Smooth muscle cell (in vitro differentiated cells): ENCODE measurements at regions not wholly inside any gene's neighbourhood (a gene's known extent, or its start where the extent isn't known, plus 50 kb on each side); places are given as distances from the start of the nearest gene placed in this dataset.

Experiments
- DNase-seq: peaks from one replicate; lab custom pipeline; 2025; ENCODE audit not compliant: unreplicated experiment; lab: John Stamatoyannopoulos, UW
- H2AFZ ChIP-seq: fragments of 200-600 bp; sonication (generic); 2 replicates; pipeline ENCODE4 v1.6.0; 2016; ENCODE audit warnings: antibody characterized with exemption, low read depth, mild to moderate bottlenecking
- H3F3A ChIP-seq: fragments of 200-600 bp; sonication (generic); 2 replicates; pipeline ENCODE4 v1.6.0; 2017; ENCODE audit warnings: antibody characterized with exemption, low read depth
- H3K27ac ChIP-seq: fragments of 200-600 bp; sonication (generic); 2 replicates; pipeline ENCODE4 v1.5.1; 2016; ENCODE audit warnings: low read depth, mild to moderate bottlenecking
- H3K27me3 ChIP-seq: fragments of 200-600 bp; sonication (generic); 2 replicates; pipeline ENCODE4 v1.6.1; 2016; ENCODE audit warnings: low read depth, mild to moderate bottlenecking
- H3K36me3 ChIP-seq: fragments of 200-600 bp; sonication (generic); 2 replicates; pipeline ENCODE4 v1.5.1; 2016; ENCODE audit warnings: low read depth
- H3K4me1 ChIP-seq: fragments of 200-600 bp; sonication (generic); 2 replicates; pipeline ENCODE4 v1.5.1; 2016; ENCODE audit warnings: low read depth
- H3K4me2 ChIP-seq: fragments of 200-600 bp; sonication (generic); 2 replicates; pipeline ENCODE4 v1.6.0; 2016; ENCODE audit warnings: mild to moderate bottlenecking
- H3K4me3 ChIP-seq: fragments of 200-600 bp; sonication (generic); 2 replicates; pipeline ENCODE4 v1.5.1; 2016; ENCODE audit warnings: mild to moderate bottlenecking
- H3K79me2 ChIP-seq: fragments of 200-600 bp; sonication (generic); 2 replicates; pipeline ENCODE4 v1.6.0; 2016; ENCODE audit warnings: low read depth, mild to moderate bottlenecking
- H3K9ac ChIP-seq: fragments of 200-600 bp; sonication (generic); 2 replicates; pipeline ENCODE4 v1.6.0; 2016; ENCODE audit warnings: low read depth
- H3K9me3 ChIP-seq: fragments of 200-600 bp; sonication (generic); replicated peaks from 2 replicates; pipeline ENCODE4 v1.5.1; 2016; ENCODE audit warnings: low read depth
- H4K20me1 ChIP-seq: fragments of 200-600 bp; sonication (generic); 2 replicates; pipeline ENCODE4 v1.6.0; 2016; ENCODE audit warnings: low read depth
- WGBS: methylation state at CpG from one replicate; pipeline ENCODE4 v1.1.7; 2016; ENCODE audit warnings: low lambda C conversion rate; 5-methylcytosine and 5-hydroxymethylcytosine counted together
- TF ChIP-seq, protein P1 (sequence below): fragments of 200-600 bp; sonication (generic); IDR thresholded peaks from 2 replicates; pipeline ENCODE4 v1.5.1; 2017; ENCODE audit warnings: borderline replicate concordance, mild to moderate bottlenecking, antibody characterized with exemption; ENCODE audit not compliant: insufficient read depth, poor library complexity, severe bottlenecking

DNA sequence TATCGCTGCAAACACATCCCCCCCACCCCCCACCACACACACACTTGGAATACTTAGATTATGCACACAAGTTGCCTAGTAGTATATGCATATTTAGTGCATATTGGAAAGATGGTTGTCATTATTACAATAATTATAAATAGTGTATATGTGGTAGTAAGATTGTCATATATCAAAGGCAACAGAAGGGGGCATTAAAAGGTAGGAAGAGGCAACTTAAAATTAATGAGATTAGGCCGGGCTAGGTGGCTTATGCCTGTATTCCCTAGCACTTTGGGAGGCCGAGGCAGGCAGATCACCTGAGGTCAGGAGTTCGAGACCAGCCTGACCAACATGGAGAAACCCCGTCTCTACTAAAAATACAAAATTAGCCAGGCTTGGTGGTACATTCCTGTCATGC lies 52.1 kb downstream of the GSC start:
- Histone ChIP-seq H3K4me3 (no peak overlapping the region), H3K79me2 (no peaks in the 10 kb centered on the region), H3K9me3 (no peaks in the 10 kb centered on the region), H3K4me2 (no peak overlapping the region), H2AFZ (no peak overlapping the region), H3F3A (no peaks in the 10 kb centered on the region), H3K4me1 (no peaks in the 10 kb centered on the region), H4K20me1 (no peaks in the 10 kb centered on the region), H3K9ac (no peak overlapping the region), H3K36me3 (no peaks in the 10 kb centered on the region), H3K27ac (no peak overlapping the region), H3K27me3 (peaks cover 6% of the 10 kb centered on the region)
- DNase-seq, result no peak
- TF ChIP-seq, protein P1, sequence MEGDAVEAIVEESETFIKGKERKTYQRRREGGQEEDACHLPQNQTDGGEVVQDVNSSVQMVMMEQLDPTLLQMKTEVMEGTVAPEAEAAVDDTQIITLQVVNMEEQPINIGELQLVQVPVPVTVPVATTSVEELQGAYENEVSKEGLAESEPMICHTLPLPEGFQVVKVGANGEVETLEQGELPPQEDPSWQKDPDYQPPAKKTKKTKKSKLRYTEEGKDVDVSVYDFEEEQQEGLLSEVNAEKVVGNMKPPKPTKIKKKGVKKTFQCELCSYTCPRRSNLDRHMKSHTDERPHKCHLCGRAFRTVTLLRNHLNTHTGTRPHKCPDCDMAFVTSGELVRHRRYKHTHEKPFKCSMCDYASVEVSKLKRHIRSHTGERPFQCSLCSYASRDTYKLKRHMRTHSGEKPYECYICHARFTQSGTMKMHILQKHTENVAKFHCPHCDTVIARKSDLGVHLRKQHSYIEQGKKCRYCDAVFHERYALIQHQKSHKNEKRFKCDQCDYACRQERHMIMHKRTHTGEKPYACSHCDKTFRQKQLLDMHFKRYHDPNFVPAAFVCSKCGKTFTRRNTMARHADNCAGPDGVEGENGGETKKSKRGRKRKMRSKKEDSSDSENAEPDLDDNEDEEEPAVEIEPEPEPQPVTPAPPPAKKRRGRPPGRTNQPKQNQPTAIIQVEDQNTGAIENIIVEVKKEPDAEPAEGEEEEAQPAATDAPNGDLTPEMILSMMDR, result no peak
- 92% methylated on average over 5 of the region's 5 CpGs for WGBS

DNA sequence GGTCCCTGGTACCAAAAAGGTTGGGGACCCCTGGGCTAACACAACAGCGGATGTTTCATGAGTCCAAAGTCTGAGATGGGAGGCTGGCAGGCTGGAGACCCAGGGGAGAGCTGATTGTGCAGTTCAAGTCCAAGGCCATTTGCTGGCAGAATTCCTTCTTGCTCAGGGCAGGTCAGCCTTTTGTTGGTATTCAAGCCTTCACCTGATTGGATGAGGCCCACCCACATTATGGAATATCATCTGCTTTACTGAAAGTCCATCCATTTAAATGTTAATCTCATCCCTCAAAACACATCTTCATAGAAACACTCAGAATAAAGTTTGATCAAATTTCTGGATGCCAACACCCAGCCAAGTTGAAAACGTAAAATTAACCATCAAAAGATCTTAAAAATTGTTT lies 52.9 kb downstream of the GSC start:
- no peaks in the 10 kb centered on the region for H3F3A ChIP-seq
- DNase-seq, result no peak
- H3K4me1 ChIP-seq, result no peaks in the 10 kb centered on the region
- H3K79me2 ChIP-seq, result no peaks in the 10 kb centered on the region
- no peaks in the 10 kb centered on the region for H3K9me3 ChIP-seq
- WGBS, result 68% methylated on average over 2 of the region's 2 CpGs
- H3K27me3 ChIP-seq, result peaks cover 6% of the 10 kb centered on the region
- H4K20me1 ChIP-seq, result no peaks in the 10 kb centered on the region
- H3K9ac ChIP-seq, result no peak overlapping the region
- no peak overlapping the region for H3K4me2 ChIP-seq
- no peak overlapping the region for H3K4me3 ChIP-seq
- TF ChIP-seq, protein P1, result no peak
- H3K27ac ChIP-seq, result no peak overlapping the region
- no peaks in the 10 kb centered on the region for H3K36me3 ChIP-seq
- H2AFZ ChIP-seq, result no peak overlapping the region

DNA sequence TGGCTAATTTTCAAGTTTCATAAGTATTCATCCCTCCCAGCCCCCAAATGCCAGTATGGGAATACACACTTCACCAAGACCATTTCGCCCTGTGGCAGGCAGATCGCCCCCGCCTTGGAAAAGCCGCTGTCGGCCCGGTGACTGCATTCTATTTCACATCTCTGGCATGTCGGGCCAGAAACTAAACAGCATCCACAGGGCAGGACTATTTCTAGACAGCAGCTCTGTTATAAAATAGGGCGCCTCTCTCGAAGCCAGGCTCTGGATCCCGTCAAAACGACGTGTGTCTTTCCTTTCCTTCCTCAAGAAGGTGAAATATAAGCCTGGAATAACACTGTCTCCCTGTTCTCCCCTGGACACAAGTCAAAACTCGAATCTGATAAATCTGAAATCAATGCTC lies 56.8 kb downstream of the GSC start:
- Histone ChIP-seq H4K20me1 (no peaks in the 10 kb centered on the region), H3K36me3 (no peaks in the 10 kb centered on the region), H3K79me2 (no peaks in the 10 kb centered on the region), H3F3A (no peaks in the 10 kb centered on the region), H2AFZ (no peak overlapping the region), H3K4me3 (no peak overlapping the region), H3K4me2 (no peak overlapping the region), H3K27me3 (peaks cover 14% of the 10 kb centered on the region), H3K9me3 (no peaks in the 10 kb centered on the region), H3K4me1 (no peaks in the 10 kb centered on the region), H3K9ac (no peak overlapping the region), H3K27ac (no peak overlapping the region)
- TF ChIP-seq, protein P1, result no peak
- no peak for DNase-seq
- 62% methylated on average over 13 of the region's 13 CpGs for WGBS

DNA sequence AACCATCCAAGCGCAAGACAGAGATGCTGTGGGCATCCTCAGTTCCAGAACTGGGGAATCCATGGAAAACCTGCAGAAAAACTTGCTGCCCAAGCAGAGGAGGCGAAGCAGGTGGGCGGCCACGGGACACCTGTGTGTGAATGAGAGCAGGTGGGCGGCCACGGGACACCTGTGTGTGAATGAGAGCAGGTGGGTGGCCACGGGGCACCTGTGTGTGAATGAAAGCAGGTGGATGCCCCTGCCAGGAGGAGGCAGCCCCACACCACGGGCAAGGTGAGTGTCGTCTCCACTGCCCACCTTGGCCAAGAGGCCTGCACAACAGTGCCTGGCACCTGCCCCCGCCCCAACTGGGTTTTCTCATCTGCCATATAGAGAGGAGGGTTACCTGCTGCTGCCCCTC lies 59.2 kb downstream of the GSC start:
- Histone ChIP-seq H3K4me1 (no peaks in the 10 kb centered on the region), H3K79me2 (no peaks in the 10 kb centered on the region), H4K20me1 (no peaks in the 10 kb centered on the region), H3K4me2 (no peak overlapping the region), H3K36me3 (no peaks in the 10 kb centered on the region), H3K27me3 (peaks cover 23% of the 10 kb centered on the region), H3K9me3 (no peaks in the 10 kb centered on the region), H3K9ac (no peak overlapping the region), H2AFZ (no peak overlapping the region), H3K27ac (no peak overlapping the region), H3F3A (no peaks in the 10 kb centered on the region), H3K4me3 (no peak overlapping the region)
- TF ChIP-seq, protein P1, result no peak
- WGBS, result 87% methylated on average over 10 of the region's 10 CpGs
- no peak for DNase-seq
